K562 (cell line): ENCODE measurements at regions not wholly inside any gene's neighbourhood (a gene's known extent, or its start where the extent isn't known, plus 50 kb on each side); places are given as distances from the start of the nearest gene placed in this dataset.

Experiments
- CREBBP ChIP-seq: IDR thresholded peaks from one replicate; pipeline ENCODE4 v1.6.1; 2012; ENCODE audit warnings: low read depth, mild to moderate bottlenecking, control low read depth, inconsistent platforms, low read length
- HIVEP1 ChIP-seq: fragments of 250-450 bp; sonication (Bioruptor Pico); IDR thresholded peaks from 2 replicates; pipeline ENCODE4 v1.4.0; 2020; ENCODE audit warnings: mild to moderate bottlenecking
- MGA ChIP-seq: fragments of 450-650 bp; IDR thresholded peaks from 2 replicates; pipeline ENCODE4 v1.6.1; 2016; ENCODE audit warnings: mild to moderate bottlenecking, moderate library complexity

GRCh38 chr5:8062521-8062920 lies 193.6 kb downstream of the MTRR start (continued):
- TF ChIP-seq HIVEP1 (no peak), CREBBP (no peak), MGA (no peak)
